ENCODE measurements at regions not wholly inside any gene's neighbourhood (a gene's known extent, or its start where the extent isn't known, plus 50 kb on each side); places are given as distances from the start of the nearest gene placed in this dataset.
"Not testable (repeated sequence)": the region's sequence is repeated elsewhere in the genome, so short reads cannot be mapped to it uniquely, and the experiment has no call there.

GRCh38 chr5:96483878-96484277 is 50.8 kb upstream of the PCSK1 start:
- no peak for DNase-seq (ENCODE audit: low read depth in 3 of 3)

- DNase-seq (ENCODE audit: low read depth in 3 of 3): no peak
These were observed 54.8 kb upstream of the PCSK1 start for GRCh38 chr5:96487859-96488258.

- no peak for DNase-seq (ENCODE audit: low read depth in 3 of 3)
These were observed 56.5 kb upstream of the PCSK1 start for GRCh38 chr5:96489532-96489931.

GRCh38 chr5:96492459-96493047 is 59.5 kb upstream of the PCSK1 start:
- DNase-seq (ENCODE audit: low read depth in 3 of 3): no peak

- DNase-seq (ENCODE audit: low read depth in 3 of 3): no peak
These were observed 60.3 kb upstream of the PCSK1 start for GRCh38 chr5:96493219-96493790.

GRCh38 chr5:96495412-96495811 is 62.4 kb upstream of the PCSK1 start:
- not testable (repeated sequence) for DNase-seq (ENCODE audit: low read depth in 3 of 3)

- DNase-seq (ENCODE audit: low read depth in 3 of 3): not testable (repeated sequence)
These were observed 64.0 kb upstream of the PCSK1 start for GRCh38 chr5:96497027-96497426.

- DNase-seq (ENCODE audit: low read depth in 3 of 3): no peak
These were observed 66.8 kb upstream of the PCSK1 start for GRCh38 chr5:96499753-96500345.

GRCh38 chr5:96501991-96502646 is 69.1 kb upstream of the PCSK1 start:
- DNase-seq (ENCODE audit: low read depth in 3 of 3): no peak

- no peak for DNase-seq (ENCODE audit: low read depth in 3 of 3)
These were observed 70.6 kb upstream of the PCSK1 start for GRCh38 chr5:96503501-96504236.

GRCh38 chr5:96506376-96506775 is 73.3 kb upstream of the PCSK1 start:
- no peak for DNase-seq (ENCODE audit: low read depth in 3 of 3)

- DNase-seq (ENCODE audit: low read depth in 3 of 3): no peak
These were observed 73.9 kb upstream of the PCSK1 start for GRCh38 chr5:96506866-96507527.

GRCh38 chr5:96509316-96509715 is 76.3 kb upstream of the PCSK1 start:
- no peak for DNase-seq (ENCODE audit: low read depth in 3 of 3)

GRCh38 chr5:96509721-96510350 is 76.8 kb upstream of the PCSK1 start:
- DNase-seq (ENCODE audit: low read depth in 3 of 3): no peak

- DNase-seq (ENCODE audit: low read depth in 3 of 3): no peak
These were observed 83.6 kb upstream of the PCSK1 start for GRCh38 chr5:96516631-96517071.

- DNase-seq (ENCODE audit: low read depth in 3 of 3): no peak
These were observed 84.2 kb upstream of the PCSK1 start for GRCh38 chr5:96517295-96517694.

GRCh38 chr5:96520345-96520744 is 87.3 kb upstream of the PCSK1 start:
- DNase-seq (ENCODE audit: low read depth in 3 of 3): no peak

- DNase-seq (ENCODE audit: low read depth in 3 of 3): no peak
These were observed 89.7 kb upstream of the PCSK1 start for GRCh38 chr5:96522635-96523355.

- no peak for DNase-seq (ENCODE audit: low read depth in 3 of 3)
These were observed 95.0 kb upstream of the PCSK1 start for GRCh38 chr5:96527768-96528661.

All from stimulated activated CD4-positive, alpha-beta T cell treated with anti-CD3 and anti-CD28 coated beads, TNF-alpha, amount 100 ng/mL, for 24 hours (primary cell).